ENCODE measurements at regions not wholly inside any gene's neighbourhood (a gene's known extent, or its start where the extent isn't known, plus 50 kb on each side); places are given as distances from the start of the nearest gene placed in this dataset.

DNA sequence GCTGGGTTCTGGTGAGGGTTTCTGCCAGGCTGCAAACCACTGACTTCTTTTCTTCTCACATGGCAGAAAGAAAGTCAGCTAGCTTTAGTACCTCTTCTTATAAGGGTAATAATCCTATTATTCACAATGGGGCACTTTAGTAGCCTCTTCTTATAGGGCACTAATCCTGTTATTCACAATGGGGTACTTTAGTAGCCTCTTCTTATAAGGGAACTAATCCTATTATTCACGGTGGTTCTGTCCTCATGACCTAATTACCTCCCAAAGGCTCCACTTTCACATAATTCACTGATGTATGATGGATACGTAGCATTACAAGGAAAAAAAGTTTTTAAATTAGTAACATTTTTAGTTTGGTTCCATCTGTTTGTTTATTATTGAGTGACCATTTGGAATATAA, 671.3 kb downstream of the NSUN3 start:
- H3K9ac ChIP-seq (ENCODE audit: control insufficient read depth, extremely low read depth, insufficient read depth, low read length): no peak overlapping the region
- H3K9me1 ChIP-seq (ENCODE audit: control insufficient read depth, extremely low read depth, insufficient read depth, low read length): no peaks in the 10 kb centered on the region
- H3K27ac ChIP-seq (ENCODE audit: control insufficient read depth, insufficient read depth, low read length): no peak overlapping the region
- no peaks in the 10 kb centered on the region for H3K36me3 ChIP-seq (ENCODE audit: control insufficient read depth in 2 of 2, extremely low read depth in 1 of 2, insufficient read depth in 2 of 2, low read length in 2 of 2)
- no peak for DNase-seq (ENCODE audit: low read depth, low spot score)
- FAIRE-seq: no peak
- H3K27me3 ChIP-seq (ENCODE audit: control insufficient read depth, extremely low read depth, insufficient read depth, low read length): no peaks in the 10 kb centered on the region
- H3K4me3 ChIP-seq (ENCODE audit: control insufficient read depth in 2 of 3, extremely low read depth in 1 of 3, insufficient read depth in 2 of 3, low read depth in 1 of 3, low read length in 3 of 3): no peak overlapping the region
- H3K4me1 ChIP-seq (ENCODE audit: control insufficient read depth, extremely low read depth, insufficient read depth, low read length): no peaks in the 10 kb centered on the region
- H2AFZ ChIP-seq (ENCODE audit: control insufficient read depth, low read length): no peak overlapping the region
- dilution Hi-C loops (cut with MboI; ENCODE audit: extremely low pct_ligation_motif_present, low sequenced_read_pairs): no loop called here
- no peaks in the 10 kb centered on the region for H4K20me1 ChIP-seq (ENCODE audit: control insufficient read depth, extremely low read depth, insufficient read depth, low read length)
- no peak for TF ChIP-seq EZH2 (IDR thresholded peaks at IDR 0.05; ENCODE audit: low read length)
- TF ChIP-seq, protein P1, sequence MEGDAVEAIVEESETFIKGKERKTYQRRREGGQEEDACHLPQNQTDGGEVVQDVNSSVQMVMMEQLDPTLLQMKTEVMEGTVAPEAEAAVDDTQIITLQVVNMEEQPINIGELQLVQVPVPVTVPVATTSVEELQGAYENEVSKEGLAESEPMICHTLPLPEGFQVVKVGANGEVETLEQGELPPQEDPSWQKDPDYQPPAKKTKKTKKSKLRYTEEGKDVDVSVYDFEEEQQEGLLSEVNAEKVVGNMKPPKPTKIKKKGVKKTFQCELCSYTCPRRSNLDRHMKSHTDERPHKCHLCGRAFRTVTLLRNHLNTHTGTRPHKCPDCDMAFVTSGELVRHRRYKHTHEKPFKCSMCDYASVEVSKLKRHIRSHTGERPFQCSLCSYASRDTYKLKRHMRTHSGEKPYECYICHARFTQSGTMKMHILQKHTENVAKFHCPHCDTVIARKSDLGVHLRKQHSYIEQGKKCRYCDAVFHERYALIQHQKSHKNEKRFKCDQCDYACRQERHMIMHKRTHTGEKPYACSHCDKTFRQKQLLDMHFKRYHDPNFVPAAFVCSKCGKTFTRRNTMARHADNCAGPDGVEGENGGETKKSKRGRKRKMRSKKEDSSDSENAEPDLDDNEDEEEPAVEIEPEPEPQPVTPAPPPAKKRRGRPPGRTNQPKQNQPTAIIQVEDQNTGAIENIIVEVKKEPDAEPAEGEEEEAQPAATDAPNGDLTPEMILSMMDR (optimal IDR thresholded peaks at IDR 0.05 in 1 of 3, IDR thresholded peaks at IDR 0.05 in 1 of 3, conservative IDR thresholded peaks at IDR 0.05 in 1 of 3; ENCODE audit: extremely low read depth in 1 of 3, insufficient read depth in 2 of 3, low read length in 3 of 3): no peak
- no peaks in the 10 kb centered on the region for H3K79me2 ChIP-seq (ENCODE audit: control insufficient read depth, insufficient read depth, low read length)
- H3K4me2 ChIP-seq (ENCODE audit: control insufficient read depth, extremely low read depth, insufficient read depth, low read depth, low read length): no peak overlapping the region
- no peaks in the 10 kb centered on the region for H3K9me3 ChIP-seq (ENCODE audit: control insufficient read depth, low read depth, low read length)

DNA sequence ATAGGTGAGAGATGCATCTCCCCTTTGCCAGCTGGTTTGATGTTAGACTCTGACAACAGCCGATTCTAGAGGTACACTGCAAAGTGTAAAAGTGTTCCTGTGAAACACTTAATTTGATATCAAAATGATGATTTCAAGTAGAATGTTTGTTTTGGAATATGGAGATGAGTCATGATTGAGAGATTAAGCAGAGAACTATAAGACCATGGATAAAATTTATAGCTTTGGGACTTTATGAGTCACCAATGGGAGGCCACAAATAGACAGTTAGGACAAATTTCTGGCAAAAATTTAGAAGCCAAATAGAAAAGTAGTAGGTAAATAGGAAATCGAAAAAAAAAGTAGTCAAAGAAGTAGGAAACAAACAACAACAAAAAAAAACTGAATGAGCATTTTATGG, 672.5 kb downstream of the NSUN3 start:
- Histone ChIP-seq H3K4me2 (ENCODE audit: control insufficient read depth, extremely low read depth, insufficient read depth, low read depth, low read length) (no peak overlapping the region), H3K79me2 (ENCODE audit: control insufficient read depth, insufficient read depth, low read length) (no peaks in the 10 kb centered on the region), H3K9ac (ENCODE audit: control insufficient read depth, extremely low read depth, insufficient read depth, low read length) (no peak overlapping the region), H3K4me1 (ENCODE audit: control insufficient read depth, extremely low read depth, insufficient read depth, low read length) (no peaks in the 10 kb centered on the region), H3K27ac (ENCODE audit: control insufficient read depth, insufficient read depth, low read length) (no peak overlapping the region), H2AFZ (ENCODE audit: control insufficient read depth, low read length) (no peak overlapping the region), H3K36me3 (ENCODE audit: control insufficient read depth in 2 of 2, extremely low read depth in 1 of 2, insufficient read depth in 2 of 2, low read length in 2 of 2) (no peaks in the 10 kb centered on the region), H3K4me3 (ENCODE audit: control insufficient read depth in 2 of 3, extremely low read depth in 1 of 3, insufficient read depth in 2 of 3, low read depth in 1 of 3, low read length in 3 of 3) (no peak overlapping the region), H4K20me1 (ENCODE audit: control insufficient read depth, extremely low read depth, insufficient read depth, low read length) (no peaks in the 10 kb centered on the region), H3K27me3 (ENCODE audit: control insufficient read depth, extremely low read depth, insufficient read depth, low read length) (no peaks in the 10 kb centered on the region), H3K9me3 (ENCODE audit: control insufficient read depth, low read depth, low read length) (no peaks in the 10 kb centered on the region), H3K9me1 (ENCODE audit: control insufficient read depth, extremely low read depth, insufficient read depth, low read length) (no peaks in the 10 kb centered on the region)
- FAIRE-seq (no peak), DNase-seq (ENCODE audit: low read depth, low spot score) (no peak)
- no peak for TF ChIP-seq EZH2 (IDR thresholded peaks at IDR 0.05; ENCODE audit: low read length)
- TF ChIP-seq, protein P1 (optimal IDR thresholded peaks at IDR 0.05 in 1 of 3, IDR thresholded peaks at IDR 0.05 in 1 of 3, conservative IDR thresholded peaks at IDR 0.05 in 1 of 3; ENCODE audit: extremely low read depth in 1 of 3, insufficient read depth in 2 of 3, low read length in 3 of 3): no peak
- dilution Hi-C loops (cut with MboI; ENCODE audit: extremely low pct_ligation_motif_present, low sequenced_read_pairs): no loop called here

All from keratinocyte (primary cell).